Spinal cord (tissue), 9 donors: ENCODE measurements at regions not wholly inside any gene's neighbourhood (a gene's known extent, or its start where the extent isn't known, plus 50 kb on each side); places are given as distances from the start of the nearest gene placed in this dataset.
"Not testable (repeated sequence)": the region's sequence is repeated elsewhere in the genome, so short reads cannot be mapped to it uniquely, and the experiment has no call there.

Experiments used
- DNase-seq, 6 donors: peaks; one replicate each; pipeline versions ENCODE4 v3.0.0 to v3.0.0-alpha.2; 2013 to 2015; ENCODE audit warnings: low spot score in 6 of 6, low read depth in 4 of 6
- H3K27ac ChIP-seq: one replicate; pipeline ENCODE4 v1.5.1; 2013; ENCODE audit warnings: low read depth, low read length, control low read depth
- H3K27me3 ChIP-seq: one replicate; pipeline ENCODE4 v1.6.1; 2013; ENCODE audit warnings: low read length; ENCODE audit not compliant: control insufficient read depth, insufficient read depth
- H3K36me3 ChIP-seq: one replicate; pipeline ENCODE4 v1.6.1; 2013; ENCODE audit warnings: low read length; ENCODE audit not compliant: control insufficient read depth, insufficient read depth
- H3K4me1 ChIP-seq: one replicate; pipeline ENCODE4 v1.6.1; 2013; ENCODE audit warnings: low read length; ENCODE audit not compliant: control insufficient read depth, insufficient read depth
- H3K4me3 ChIP-seq: one replicate; pipeline ENCODE4 v1.5.1; 2013; ENCODE audit warnings: low read depth, low read length, control low read depth
- H3K9me3 ChIP-seq: one replicate; pipeline ENCODE4 v1.6.1; 2013; ENCODE audit warnings: low read length; ENCODE audit not compliant: control insufficient read depth, insufficient read depth
- WGBS: methylation state at CpG from one replicate; pipeline ENCODE4 v1.1.5; 2013; ENCODE audit warnings: missing lambda C conversion rate; ENCODE audit not compliant: insufficient coverage; 5-methylcytosine and 5-hydroxymethylcytosine counted together
- donor health status: healthy.

DNA sequence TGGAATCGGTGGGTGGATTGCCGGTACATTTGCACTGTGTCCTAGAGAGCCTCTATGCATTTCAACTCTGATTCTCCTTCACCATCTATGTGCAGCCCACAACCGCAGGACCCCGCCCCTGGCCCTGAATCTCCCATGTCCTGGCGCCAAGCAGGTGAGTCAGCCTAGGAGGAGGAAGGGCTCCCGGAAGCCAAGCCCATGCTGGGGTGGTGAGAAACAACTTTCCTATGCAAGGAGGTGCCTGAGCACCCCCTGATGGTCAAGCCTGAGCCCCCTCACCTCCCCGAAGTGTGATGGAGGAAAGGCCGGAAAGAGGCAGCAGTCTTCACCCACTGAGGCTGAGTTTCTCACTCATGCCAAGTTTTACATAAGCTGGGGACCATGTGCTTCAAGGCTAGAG lies 110.8 kb downstream of the TNFRSF13B start:
- not testable (repeated sequence) for H3K36me3 ChIP-seq

GRCh38 chr17:16860467-16860866 lies 111.5 kb downstream of the TNFRSF13B start:
- H3K9me3 ChIP-seq, H3K4me3 ChIP-seq, DNase-seq, H3K36me3 ChIP-seq, H3K27ac ChIP-seq, H3K27me3 ChIP-seq, H3K4me1 ChIP-seq: not testable (repeated sequence)
- WGBS: 77% methylated on average over 5 of the region's 9 CpGs

More for the DNA sequence above, 110.8 kb downstream of the TNFRSF13B start:
- DNase-seq, H3K4me1 ChIP-seq, H3K27ac ChIP-seq, H3K9me3 ChIP-seq, H3K27me3 ChIP-seq, H3K4me3 ChIP-seq: not testable (repeated sequence)
- no CpG with 5 or more reads among the region's 8 CpGs for WGBS

- H3K4me1 ChIP-seq, H3K27me3 ChIP-seq, H3K4me3 ChIP-seq, H3K36me3 ChIP-seq, DNase-seq, H3K27ac ChIP-seq, H3K9me3 ChIP-seq: not testable (repeated sequence)
- WGBS: no CpG with 5 or more reads among the region's 2 CpGs
Observed at GRCh38 chr17:16859515-16859914, 112.4 kb downstream of the TNFRSF13B start.

DNA sequence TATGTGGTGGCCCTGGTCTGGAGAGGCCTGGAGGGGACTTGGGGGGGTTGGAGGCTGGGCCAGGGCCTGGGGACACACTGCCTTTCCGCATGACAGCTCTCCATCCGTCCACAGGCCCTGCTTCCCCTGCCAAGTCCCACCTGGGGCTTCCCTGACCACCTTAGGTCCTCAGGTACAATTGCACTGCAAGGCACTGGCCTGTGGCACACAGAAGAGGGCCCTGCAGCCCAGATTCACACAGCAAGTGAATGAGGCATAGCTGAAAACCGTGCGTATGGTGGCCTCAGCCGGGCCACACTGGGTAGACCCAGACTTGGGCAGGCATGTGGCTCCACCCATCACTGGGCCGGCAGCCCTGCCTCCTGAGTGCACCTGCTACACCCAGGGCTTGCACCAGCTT lies 114.2 kb downstream of the TNFRSF13B start:
- not testable (repeated sequence) for H3K27ac ChIP-seq, H3K36me3 ChIP-seq, H3K4me1 ChIP-seq, H3K4me3 ChIP-seq, H3K9me3 ChIP-seq, H3K27me3 ChIP-seq, DNase-seq
- WGBS: 93% methylated on average over 4 of the region's 6 CpGs

DNA sequence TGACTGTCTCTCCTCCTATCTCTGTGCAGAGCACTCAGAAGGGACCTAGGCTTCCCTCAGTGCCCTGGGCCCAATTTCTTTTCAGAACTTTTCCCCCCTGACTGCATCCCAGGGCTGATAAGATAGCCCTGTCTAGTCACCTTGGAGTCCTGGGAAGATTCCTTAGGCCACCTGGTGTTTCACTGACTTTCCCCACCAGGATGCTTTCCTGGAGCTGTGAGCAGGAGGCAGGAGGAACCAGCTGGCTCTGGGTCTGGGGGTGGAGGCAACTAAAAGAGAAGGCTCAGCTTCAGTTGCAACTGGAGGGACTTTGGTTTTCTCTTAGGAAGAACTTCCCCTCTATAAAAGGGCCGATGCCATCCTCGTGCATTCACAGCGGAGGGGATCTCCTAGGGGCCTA lies 115.1 kb downstream of the TNFRSF13B start:
- not testable (repeated sequence) for H3K4me3 ChIP-seq, H3K27me3 ChIP-seq, H3K4me1 ChIP-seq, H3K9me3 ChIP-seq, H3K36me3 ChIP-seq, H3K27ac ChIP-seq, DNase-seq
- no CpG with 5 or more reads among the region's 3 CpGs for WGBS

- H3K4me3 ChIP-seq, H3K9me3 ChIP-seq, DNase-seq, H3K4me1 ChIP-seq, H3K27me3 ChIP-seq, H3K27ac ChIP-seq, H3K36me3 ChIP-seq: not testable (repeated sequence)
- 65% methylated on average over 8 of the region's 12 CpGs for WGBS
Observed at GRCh38 chr17:16856171-16856570, 115.7 kb downstream of the TNFRSF13B start.

DNA sequence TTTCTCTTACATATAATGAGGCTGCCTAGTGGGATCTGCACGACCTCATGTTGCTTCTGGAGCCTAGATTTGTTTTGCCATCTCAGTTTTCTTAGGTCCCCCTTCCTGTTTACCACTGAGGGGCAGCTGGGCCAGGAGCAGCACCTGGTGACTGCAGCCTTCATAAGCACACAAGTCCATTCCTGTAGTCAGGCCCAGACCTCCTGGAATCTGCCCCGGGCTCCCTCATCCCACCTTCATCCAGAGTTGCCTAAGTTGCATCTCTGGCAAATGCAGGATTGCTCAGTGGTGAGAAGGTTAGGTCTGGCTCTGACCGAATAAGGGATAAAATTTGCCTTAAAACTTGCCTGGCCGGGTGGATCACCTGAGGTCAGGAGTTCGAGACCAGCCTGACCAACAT lies 117.3 kb downstream of the TNFRSF13B start:
- H3K9me3 ChIP-seq, H3K27me3 ChIP-seq, H3K4me1 ChIP-seq, H3K4me3 ChIP-seq, H3K36me3 ChIP-seq, H3K27ac ChIP-seq, DNase-seq: not testable (repeated sequence)
- 56% methylated on average over 1 of the region's 5 CpGs for WGBS

- 86% methylated on average over 29 of the region's 30 CpGs for WGBS
- Histone ChIP-seq H3K4me1 (no peaks in the 10 kb centered on the region), H3K4me3 (no peak overlapping the region), H3K27me3 (no peaks in the 10 kb centered on the region), H3K36me3 (no peaks in the 10 kb centered on the region), H3K9me3 (no peaks in the 10 kb centered on the region), H3K27ac (no peak overlapping the region)
- DNase-seq: no peak
Observed at GRCh38 chr17:16853661-16854320, 118.1 kb downstream of the TNFRSF13B start.

- H3K4me1 ChIP-seq, DNase-seq, H3K4me3 ChIP-seq, H3K36me3 ChIP-seq, H3K27me3 ChIP-seq, H3K9me3 ChIP-seq, H3K27ac ChIP-seq: not testable (repeated sequence)
- no CpG with 5 or more reads among the region's 7 CpGs for WGBS
Observed at GRCh38 chr17:16849861-16850260, 122.1 kb downstream of the TNFRSF13B start.

- H3K4me3 ChIP-seq, H3K9me3 ChIP-seq, H3K27ac ChIP-seq, H3K27me3 ChIP-seq, DNase-seq, H3K4me1 ChIP-seq, H3K36me3 ChIP-seq: not testable (repeated sequence)
- no CpG with 5 or more reads among the region's 14 CpGs for WGBS
Observed at GRCh38 chr17:16848997-16849396, 122.9 kb downstream of the TNFRSF13B start.
